ENCODE measurements at regions not wholly inside any gene's neighbourhood (a gene's known extent, or its start where the extent isn't known, plus 50 kb on each side); places are given as distances from the start of the nearest gene placed in this dataset.

DNA sequence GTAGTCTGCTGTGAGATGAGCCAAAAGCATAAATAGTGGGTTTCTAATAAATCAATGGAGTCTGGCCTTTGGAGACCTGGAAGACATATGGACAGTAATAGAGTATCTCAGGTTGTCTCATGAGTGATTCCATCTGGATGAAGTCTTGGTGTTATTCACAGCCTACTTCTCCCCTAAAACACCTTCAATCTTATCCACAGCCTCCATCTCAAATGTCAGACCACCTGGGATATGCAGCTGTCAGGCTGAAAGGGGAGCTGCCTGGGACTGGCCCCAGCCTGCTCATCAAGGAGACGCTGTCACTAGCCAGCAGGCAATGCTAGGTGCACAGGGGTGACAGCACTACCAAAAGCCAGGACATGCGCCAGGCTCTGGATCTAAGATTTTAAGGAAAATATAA lies 684.0 kb upstream of the ZEB2 start:
- no peak overlapping the region for H3K27ac Mint-ChIP-seq
- H3K9me3 Mint-ChIP-seq (ENCODE audit: insufficient read depth), result no peaks in the 10 kb centered on the region
- H3K27ac ChIP-seq (ENCODE audit: low read length in 2 of 2), result no peak overlapping the region
- ChIA-PET POLR2A (no interaction called here), CTCF (interaction anchor here (0.8 to 1.4 kb wide), 2 partner anchors 9 to 1280 kb away, joined by 3 to 4 read pairs; no protein-coding TSS in a partner anchor)
- no peaks in the 10 kb centered on the region for H3K36me3 ChIP-seq (replicated peaks in 1 of 2; ENCODE audit: control extremely low read depth in 1 of 2, control insufficient read depth in 1 of 2, extremely low read depth in 1 of 2, insufficient read depth in 2 of 2, low read length in 1 of 2)
- no peaks in the 10 kb centered on the region for H4K20me1 ChIP-seq (ENCODE audit: control insufficient read depth, insufficient read depth, low read length, poor library complexity, severe bottlenecking)
- no peak for TF ChIP-seq EZH2 (IDR thresholded peaks at IDR 0.05; ENCODE audit: borderline replicate concordance, insufficient read depth, low read depth, low read length, poor library complexity, severe bottlenecking)
- ATAC-seq (ENCODE audit: low read depth) (no peak), DNase-seq (no peak)
- H3K4me3 ChIP-seq (ENCODE audit: control extremely low read depth in 1 of 5, extremely low read depth in 1 of 5, insufficient read depth in 1 of 5, low read depth in 2 of 5, low read length in 4 of 5), result no peak overlapping the region
- H3K4me3 Mint-ChIP-seq, result no peak overlapping the region
- no peak overlapping the region for H3K4me2 ChIP-seq (replicated peaks; ENCODE audit: low read depth, low read length, poor library complexity, severe bottlenecking)
- no peaks in the 10 kb centered on the region for H3K27me3 ChIP-seq (replicated peaks in 1 of 4; ENCODE audit: control extremely low read depth in 1 of 4, control insufficient read depth in 3 of 4, insufficient read depth in 4 of 4, low read length in 3 of 4)
- peaks cover 5% of the 10 kb centered on the region for H3K4me1 Mint-ChIP-seq
- H3K9ac ChIP-seq (ENCODE audit: low read length), result no peak overlapping the region
- 100% methylated on average over 1 of the region's 2 CpGs for WGBS (ENCODE audit: insufficient coverage)
- intact Hi-C loops (cut with micrococcal nuclease), result no loop called here
- no peaks in the 10 kb centered on the region for H3K27me3 Mint-ChIP-seq
- no peaks in the 10 kb centered on the region for H3K4me1 ChIP-seq (ENCODE audit: control insufficient read depth in 2 of 2, insufficient read depth in 2 of 2, low read length in 2 of 2)
- no peaks in the 10 kb centered on the region for H3K9me3 ChIP-seq (ENCODE audit: control extremely low read depth in 1 of 3, control insufficient read depth in 2 of 3, insufficient read depth in 1 of 3, low read length in 2 of 3)
- no peak overlapping the region for H2AFZ ChIP-seq (ENCODE audit: insufficient read depth, low read depth, low read length, poor library complexity, severe bottlenecking)
- no peaks in the 10 kb centered on the region for H3K79me2 ChIP-seq (ENCODE audit: control insufficient read depth, insufficient read depth, low read length)

DNA sequence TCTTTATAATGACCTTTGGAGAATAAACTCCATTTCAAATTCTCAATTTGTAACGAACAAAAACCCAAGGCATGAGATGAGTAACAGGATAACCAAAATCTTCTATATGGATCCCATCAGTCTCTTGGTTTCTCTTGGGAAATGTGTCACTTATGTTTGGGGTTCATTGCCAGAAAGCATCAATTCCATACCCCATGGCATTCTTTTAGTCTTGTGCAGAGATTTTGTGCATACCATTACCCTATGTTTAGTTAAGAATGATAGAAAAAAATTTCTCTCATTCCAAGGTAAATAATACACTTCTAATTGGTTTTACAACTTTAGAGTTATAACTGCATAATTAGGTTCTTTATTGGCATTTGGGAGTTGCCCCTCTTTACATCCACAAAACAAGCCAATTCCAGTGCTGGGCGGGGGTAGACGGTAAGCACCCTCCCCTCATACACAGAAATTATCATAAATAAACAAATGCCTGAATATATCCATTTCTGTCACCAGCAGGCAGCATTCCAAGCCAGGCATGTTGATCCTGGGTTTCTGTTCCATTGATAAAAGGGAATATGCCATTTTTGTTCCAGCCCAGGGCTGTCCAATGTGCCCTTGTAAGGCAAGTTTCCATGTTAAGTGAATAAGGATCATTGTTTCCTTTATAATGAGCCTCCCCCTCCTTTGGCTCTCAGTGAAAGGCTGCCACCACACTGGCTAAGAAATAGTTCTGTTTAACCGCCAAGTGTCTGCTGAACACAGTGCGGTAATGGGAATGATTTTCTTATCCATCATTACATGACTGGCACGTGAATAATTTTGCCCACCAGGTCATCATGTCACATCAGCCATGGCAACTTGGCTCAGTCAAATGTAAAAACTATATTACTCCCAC lies 680.1 kb upstream of the ZEB2 start:
- Histone ChIP-seq H2AFZ (ENCODE audit: insufficient read depth, low read depth, low read length, poor library complexity, severe bottlenecking) (no peak overlapping the region), H3K4me3 (ENCODE audit: control extremely low read depth in 1 of 5, extremely low read depth in 1 of 5, insufficient read depth in 1 of 5, low read depth in 2 of 5, low read length in 4 of 5) (no peak overlapping the region), H3K9ac (ENCODE audit: low read length) (no peak overlapping the region), H3K27ac (ENCODE audit: low read length in 2 of 2) (no peak overlapping the region), H3K9me3 (ENCODE audit: control extremely low read depth in 1 of 3, control insufficient read depth in 2 of 3, insufficient read depth in 1 of 3, low read length in 2 of 3) (no peaks in the 10 kb centered on the region), H3K4me1 (ENCODE audit: control insufficient read depth in 2 of 2, insufficient read depth in 2 of 2, low read length in 2 of 2) (no peaks in the 10 kb centered on the region), H4K20me1 (ENCODE audit: control insufficient read depth, insufficient read depth, low read length, poor library complexity, severe bottlenecking) (no peaks in the 10 kb centered on the region), H3K4me2 (replicated peaks; ENCODE audit: low read depth, low read length, poor library complexity, severe bottlenecking) (no peak overlapping the region), H3K79me2 (ENCODE audit: control insufficient read depth, insufficient read depth, low read length) (no peaks in the 10 kb centered on the region), H3K27me3 (replicated peaks in 1 of 4; ENCODE audit: control extremely low read depth in 1 of 4, control insufficient read depth in 3 of 4, insufficient read depth in 4 of 4, low read length in 3 of 4) (no peaks in the 10 kb centered on the region), H3K36me3 (replicated peaks in 1 of 2; ENCODE audit: control extremely low read depth in 1 of 2, control insufficient read depth in 1 of 2, extremely low read depth in 1 of 2, insufficient read depth in 2 of 2, low read length in 1 of 2) (no peaks in the 10 kb centered on the region)
- TF ChIP-seq, protein P1, sequence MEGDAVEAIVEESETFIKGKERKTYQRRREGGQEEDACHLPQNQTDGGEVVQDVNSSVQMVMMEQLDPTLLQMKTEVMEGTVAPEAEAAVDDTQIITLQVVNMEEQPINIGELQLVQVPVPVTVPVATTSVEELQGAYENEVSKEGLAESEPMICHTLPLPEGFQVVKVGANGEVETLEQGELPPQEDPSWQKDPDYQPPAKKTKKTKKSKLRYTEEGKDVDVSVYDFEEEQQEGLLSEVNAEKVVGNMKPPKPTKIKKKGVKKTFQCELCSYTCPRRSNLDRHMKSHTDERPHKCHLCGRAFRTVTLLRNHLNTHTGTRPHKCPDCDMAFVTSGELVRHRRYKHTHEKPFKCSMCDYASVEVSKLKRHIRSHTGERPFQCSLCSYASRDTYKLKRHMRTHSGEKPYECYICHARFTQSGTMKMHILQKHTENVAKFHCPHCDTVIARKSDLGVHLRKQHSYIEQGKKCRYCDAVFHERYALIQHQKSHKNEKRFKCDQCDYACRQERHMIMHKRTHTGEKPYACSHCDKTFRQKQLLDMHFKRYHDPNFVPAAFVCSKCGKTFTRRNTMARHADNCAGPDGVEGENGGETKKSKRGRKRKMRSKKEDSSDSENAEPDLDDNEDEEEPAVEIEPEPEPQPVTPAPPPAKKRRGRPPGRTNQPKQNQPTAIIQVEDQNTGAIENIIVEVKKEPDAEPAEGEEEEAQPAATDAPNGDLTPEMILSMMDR (IDR thresholded peaks at IDR 0.05), result no peak
- TF ChIP-seq EZH2 (IDR thresholded peaks at IDR 0.05; ENCODE audit: borderline replicate concordance, insufficient read depth, low read depth, low read length, poor library complexity, severe bottlenecking), result no peak
- POLR2A ChIA-PET, result no interaction called here
- H3K27ac Mint-ChIP-seq, result no peak overlapping the region
- H3K27me3 Mint-ChIP-seq, result no peaks in the 10 kb centered on the region
- H3K4me3 Mint-ChIP-seq, result no peak overlapping the region
- CTCF ChIA-PET, result no interaction called here
- intact Hi-C loops (cut with micrococcal nuclease), result no loop called here
- no peak for ATAC-seq (ENCODE audit: low read depth)
- no peaks in the 10 kb centered on the region for H3K4me1 Mint-ChIP-seq
- WGBS (ENCODE audit: insufficient coverage), result 100% methylated on average over 1 of the region's 6 CpGs
- H3K9me3 Mint-ChIP-seq (ENCODE audit: insufficient read depth), result no peaks in the 10 kb centered on the region
- DNase-seq, result no peak
